Stimulated activated naive CD8-positive, alpha-beta T cell treated with anti-CD3 and anti-CD28 coated beads, Interleukin-15, Interleukin-2, amounts not matched to agents 100 ng/mL and 50 ng/mL, for 24 hours (primary cell): ENCODE measurements at regions not wholly inside any gene's neighbourhood (a gene's known extent, or its start where the extent isn't known, plus 50 kb on each side); places are given as distances from the start of the nearest gene placed in this dataset.
"Not testable (repeated sequence)": the region's sequence is repeated elsewhere in the genome, so short reads cannot be mapped to it uniquely, and the experiment has no call there.

ENCODE experiments used
- H3K27ac Mint-ChIP-seq: one replicate; pipeline ENCODE4 v1.8.0; 2021; ENCODE audit warnings: mild to moderate bottlenecking, mixed read lengths
- H3K27me3 Mint-ChIP-seq: one replicate; pipeline ENCODE4 v1.8.0; 2021; ENCODE audit warnings: mixed read lengths
- H3K36me3 Mint-ChIP-seq: one replicate; pipeline ENCODE4 v1.8.0; 2021; ENCODE audit warnings: low read depth, mixed read lengths
- H3K4me1 Mint-ChIP-seq: one replicate; pipeline ENCODE4 v1.8.0; 2021; ENCODE audit warnings: low read depth, mixed read lengths
- H3K4me3 Mint-ChIP-seq: one replicate; pipeline ENCODE4 v1.8.0; 2021; ENCODE audit warnings: mild to moderate bottlenecking, mixed read lengths
- H3K9me3 Mint-ChIP-seq: one replicate; pipeline ENCODE4 v1.8.0; 2021; ENCODE audit warnings: mixed read lengths

DNA sequence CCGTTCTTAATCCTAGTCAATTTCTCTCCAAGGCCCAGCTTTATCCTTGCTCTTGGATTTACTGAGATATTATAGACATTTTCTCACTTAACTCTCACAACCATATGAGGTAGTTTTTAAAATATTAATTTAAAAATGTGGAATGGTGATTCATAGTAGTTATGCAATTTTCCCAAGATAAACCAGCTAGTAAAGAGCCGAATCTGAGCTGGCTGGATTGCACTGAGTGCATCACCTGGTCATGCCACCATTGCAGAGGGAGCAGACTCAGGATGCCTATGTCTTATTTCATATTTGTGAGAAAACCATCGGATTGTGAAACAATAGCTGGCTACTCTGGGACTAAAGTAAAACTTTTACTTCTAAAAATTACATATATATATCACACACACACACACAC lies 494.0 kb downstream of the KCNT2 start:
- H3K27me3 Mint-ChIP-seq = no peaks in the 10 kb centered on the region
- H3K36me3 Mint-ChIP-seq = no peaks in the 10 kb centered on the region
- no peaks in the 10 kb centered on the region for H3K9me3 Mint-ChIP-seq
- no peaks in the 10 kb centered on the region for H3K4me1 Mint-ChIP-seq
- no peak overlapping the region for H3K4me3 Mint-ChIP-seq
- H3K27ac Mint-ChIP-seq = no peak overlapping the region

DNA sequence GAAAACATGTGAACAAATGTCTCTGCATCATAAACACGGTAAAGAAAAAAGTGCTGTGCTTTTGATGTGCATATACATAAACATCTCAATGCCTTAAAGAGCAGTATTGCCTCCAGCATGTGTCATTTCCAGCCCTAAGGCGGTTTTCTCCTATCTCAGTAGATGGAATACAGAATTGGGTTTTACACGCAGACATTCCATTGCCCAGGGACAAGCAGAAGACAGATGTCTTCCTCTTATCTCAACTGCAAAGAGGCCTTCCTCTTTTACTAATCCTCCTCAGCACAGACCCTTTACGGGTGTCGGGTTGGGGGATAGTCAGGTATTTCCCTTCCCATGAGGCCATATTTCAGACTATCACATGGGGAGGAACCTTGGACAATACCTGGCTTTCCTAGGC lies 499.2 kb downstream of the KCNT2 start:
- not testable (repeated sequence) for H3K27me3 Mint-ChIP-seq, H3K4me3 Mint-ChIP-seq, H3K27ac Mint-ChIP-seq, H3K9me3 Mint-ChIP-seq, H3K4me1 Mint-ChIP-seq, H3K36me3 Mint-ChIP-seq

DNA sequence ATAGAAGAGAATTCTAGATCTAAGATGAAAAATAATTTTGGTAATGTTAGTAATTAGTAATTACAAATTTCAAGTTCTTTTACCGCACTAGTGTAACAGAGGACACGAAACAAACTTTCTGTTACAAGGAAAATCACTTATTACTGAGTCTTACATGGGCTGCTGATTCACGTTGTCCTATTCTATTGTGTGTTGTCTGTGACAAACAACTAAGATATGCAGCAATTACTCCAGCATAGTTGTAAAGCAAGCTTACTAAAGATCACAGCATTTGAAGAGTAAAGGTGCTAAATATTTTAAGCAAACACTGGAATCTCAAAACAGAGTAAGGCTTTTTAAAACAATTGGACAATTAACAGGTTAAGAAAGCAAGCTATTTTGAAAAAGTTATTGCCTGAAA lies 502.3 kb downstream of the KCNT2 start:
- no peak overlapping the region for H3K4me3 Mint-ChIP-seq
- peaks cover 17% of the 10 kb centered on the region for H3K9me3 Mint-ChIP-seq
- H3K4me1 Mint-ChIP-seq = no peaks in the 10 kb centered on the region
- no peak overlapping the region for H3K27ac Mint-ChIP-seq
- H3K36me3 Mint-ChIP-seq = no peaks in the 10 kb centered on the region
- no peaks in the 10 kb centered on the region for H3K27me3 Mint-ChIP-seq

DNA sequence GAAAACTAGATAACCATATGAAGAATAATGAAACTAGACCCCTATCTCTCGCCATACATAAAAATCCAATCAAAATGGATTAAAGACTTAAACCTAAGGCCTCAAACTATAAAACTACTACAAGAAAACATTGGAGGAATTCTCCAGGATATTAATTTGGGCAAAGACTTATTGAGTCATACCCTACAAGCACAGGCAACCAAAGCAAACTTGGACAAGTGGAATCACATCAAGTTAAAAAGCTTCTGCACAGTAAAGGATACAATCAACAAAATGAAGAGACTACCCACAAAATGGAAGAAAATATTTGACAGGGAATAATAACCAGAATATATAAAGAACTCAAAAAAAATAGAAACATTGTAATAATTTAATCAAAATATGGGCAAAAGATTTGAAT lies 505.4 kb downstream of the KCNT2 start:
- no peaks in the 10 kb centered on the region for H3K4me1 Mint-ChIP-seq
- no peaks in the 10 kb centered on the region for H3K27me3 Mint-ChIP-seq
- H3K27ac Mint-ChIP-seq = no peak overlapping the region
- no peak overlapping the region for H3K4me3 Mint-ChIP-seq
- peaks cover 17% of the 10 kb centered on the region for H3K9me3 Mint-ChIP-seq
- H3K36me3 Mint-ChIP-seq = no peaks in the 10 kb centered on the region

DNA sequence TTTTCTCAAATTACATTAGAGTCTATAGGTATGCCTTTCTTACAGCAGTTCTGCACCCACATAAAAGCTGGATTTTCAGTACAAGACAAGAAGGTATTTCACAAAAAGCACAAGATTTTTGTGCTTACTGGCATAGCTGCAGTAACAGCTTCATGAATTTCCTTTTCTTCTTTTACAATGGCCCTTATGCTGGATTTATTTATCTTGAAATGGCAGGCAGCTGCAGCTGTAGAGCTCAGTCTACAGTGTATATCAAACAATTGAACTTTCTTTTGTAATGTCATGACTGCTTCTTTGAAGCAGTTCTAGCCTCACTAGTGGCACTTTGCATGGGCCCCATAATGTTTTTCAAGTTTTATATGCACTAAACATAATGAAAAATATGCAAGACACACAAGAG lies 510.2 kb downstream of the KCNT2 start:
- H3K27ac Mint-ChIP-seq = no peak overlapping the region
- no peak overlapping the region for H3K4me3 Mint-ChIP-seq
- H3K9me3 Mint-ChIP-seq = peaks cover 5% of the 10 kb centered on the region
- no peaks in the 10 kb centered on the region for H3K4me1 Mint-ChIP-seq
- H3K27me3 Mint-ChIP-seq = no peaks in the 10 kb centered on the region
- H3K36me3 Mint-ChIP-seq = no peaks in the 10 kb centered on the region

DNA sequence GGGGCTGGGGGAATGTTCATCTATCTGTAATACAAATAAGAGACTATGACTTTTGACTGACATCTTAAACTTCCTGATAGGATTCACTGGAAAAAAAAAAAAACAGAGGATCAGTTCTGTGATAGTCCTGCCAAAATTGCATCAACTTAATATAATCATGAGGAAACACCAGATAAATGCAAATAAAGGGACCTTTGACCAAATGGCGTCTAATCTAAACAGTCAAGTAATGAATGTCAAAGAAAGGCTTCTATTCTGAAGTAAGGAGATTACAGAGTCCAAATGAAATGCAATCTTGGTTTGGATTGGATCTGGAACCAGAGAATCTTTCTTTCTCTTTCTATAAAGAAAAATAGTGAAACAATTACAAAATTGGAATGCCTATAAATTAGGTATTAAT lies 513.4 kb downstream of the KCNT2 start:
- H3K4me1 Mint-ChIP-seq = no peaks in the 10 kb centered on the region
- H3K27me3 Mint-ChIP-seq = no peaks in the 10 kb centered on the region
- no peaks in the 10 kb centered on the region for H3K36me3 Mint-ChIP-seq
- H3K4me3 Mint-ChIP-seq = no peak overlapping the region
- no peak overlapping the region for H3K27ac Mint-ChIP-seq
- no peaks in the 10 kb centered on the region for H3K9me3 Mint-ChIP-seq

DNA sequence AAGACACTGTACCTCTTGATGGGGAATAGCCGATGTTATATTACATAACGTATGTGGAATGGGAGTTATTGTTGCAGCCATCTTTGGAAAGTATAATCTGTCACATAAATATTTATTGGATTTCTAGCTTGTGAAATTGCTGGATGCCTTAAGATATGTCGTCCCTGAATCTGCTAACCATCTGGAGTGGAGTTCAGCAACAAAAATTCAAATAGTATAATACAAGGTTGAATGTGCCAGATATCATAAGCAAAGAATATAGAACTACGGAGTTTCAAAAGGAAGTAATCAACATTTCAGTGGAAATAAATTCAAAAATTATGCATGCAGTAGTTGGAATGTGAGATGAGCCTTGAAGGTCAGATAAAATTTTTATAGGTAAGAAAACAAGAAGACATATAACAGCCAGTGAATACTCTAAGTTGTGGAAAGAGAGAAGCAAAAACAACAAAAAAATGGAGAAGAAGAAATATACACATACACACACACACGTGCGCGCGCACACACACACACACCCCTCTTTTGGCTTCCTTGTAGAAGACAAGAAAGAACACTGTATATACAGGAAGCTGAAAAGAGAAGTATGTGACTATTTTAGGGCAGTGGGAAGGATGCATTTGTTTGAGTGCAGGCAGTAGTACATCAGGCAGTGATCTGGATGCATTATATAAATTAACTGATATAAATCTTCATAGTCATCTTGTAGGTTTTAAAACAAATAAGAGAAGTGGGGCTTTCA lies 516.7 kb downstream of the KCNT2 start:
- H3K27ac Mint-ChIP-seq = no peak overlapping the region
- no peaks in the 10 kb centered on the region for H3K36me3 Mint-ChIP-seq
- H3K4me3 Mint-ChIP-seq = no peak overlapping the region
- H3K4me1 Mint-ChIP-seq = no peaks in the 10 kb centered on the region
- peaks cover 3% of the 10 kb centered on the region for H3K9me3 Mint-ChIP-seq
- no peaks in the 10 kb centered on the region for H3K27me3 Mint-ChIP-seq

DNA sequence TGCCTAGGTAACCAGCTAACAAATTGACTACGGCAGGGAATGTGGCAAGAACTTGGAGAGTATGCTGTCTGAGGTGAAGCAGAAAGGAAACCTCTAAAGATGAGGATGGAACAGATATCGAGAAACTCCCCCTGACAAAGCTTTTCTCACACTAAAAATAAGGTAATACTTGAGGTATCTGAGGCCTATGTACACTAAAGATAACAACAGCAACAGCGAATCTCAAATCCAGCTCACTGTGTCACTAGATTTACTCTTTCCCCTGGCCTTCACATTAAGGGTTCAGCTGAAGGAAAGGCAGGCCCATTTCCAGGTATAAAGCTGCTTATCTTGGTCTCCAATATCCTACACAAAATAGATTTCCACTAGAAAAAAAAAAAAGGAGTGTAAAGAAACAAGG lies 518.0 kb downstream of the KCNT2 start:
- no peaks in the 10 kb centered on the region for H3K27me3 Mint-ChIP-seq
- peaks cover 3% of the 10 kb centered on the region for H3K9me3 Mint-ChIP-seq
- H3K27ac Mint-ChIP-seq = no peak overlapping the region
- no peaks in the 10 kb centered on the region for H3K36me3 Mint-ChIP-seq
- no peaks in the 10 kb centered on the region for H3K4me1 Mint-ChIP-seq
- no peak overlapping the region for H3K4me3 Mint-ChIP-seq

DNA sequence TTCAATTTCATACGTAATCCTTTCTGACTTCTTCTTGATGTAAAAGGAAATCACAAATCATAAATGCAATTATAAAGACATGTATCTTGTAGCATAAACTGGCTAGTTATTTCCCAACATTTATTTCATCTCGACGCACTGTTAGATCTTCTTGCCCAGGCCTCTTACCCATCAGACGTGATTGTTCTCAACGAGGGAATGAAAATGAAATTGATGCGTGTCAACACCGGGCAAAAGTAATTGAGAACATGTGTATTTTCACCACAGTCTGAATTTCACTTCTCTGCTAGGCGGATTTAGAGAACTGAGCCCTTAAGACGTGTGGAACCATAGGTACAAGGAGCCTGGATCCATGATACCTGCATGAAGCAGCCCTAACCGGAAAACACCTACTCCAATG lies 519.7 kb downstream of the KCNT2 start:
- Mint-ChIP-seq H3K4me1 (no peaks in the 10 kb centered on the region), H3K27ac (no peak overlapping the region), H3K9me3 (peaks cover 3% of the 10 kb centered on the region), H3K4me3 (no peak overlapping the region), H3K27me3 (no peaks in the 10 kb centered on the region), H3K36me3 (no peaks in the 10 kb centered on the region)

DNA sequence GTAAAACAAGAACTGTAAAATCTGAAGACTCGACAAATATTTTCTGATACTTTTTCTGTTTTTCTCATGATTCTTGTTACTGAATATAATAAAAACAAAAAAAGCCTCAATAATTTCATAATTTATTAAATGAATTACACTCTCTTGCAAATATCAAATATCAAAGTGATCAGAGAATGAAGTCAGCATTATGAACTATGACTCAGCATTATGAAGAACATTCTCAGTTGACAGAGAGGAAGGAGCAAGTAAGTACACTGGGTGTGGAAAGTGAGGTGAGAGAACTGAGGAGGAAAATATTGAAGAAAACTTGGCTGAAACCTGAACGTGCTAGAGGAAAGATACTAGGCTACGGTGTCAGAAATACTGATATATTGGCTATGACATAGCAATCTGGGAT lies 529.5 kb downstream of the KCNT2 start:
- no peak overlapping the region for H3K27ac Mint-ChIP-seq
- peaks cover 3% of the 10 kb centered on the region for H3K9me3 Mint-ChIP-seq
- no peaks in the 10 kb centered on the region for H3K36me3 Mint-ChIP-seq
- no peaks in the 10 kb centered on the region for H3K4me1 Mint-ChIP-seq
- no peak overlapping the region for H3K4me3 Mint-ChIP-seq
- no peaks in the 10 kb centered on the region for H3K27me3 Mint-ChIP-seq

DNA sequence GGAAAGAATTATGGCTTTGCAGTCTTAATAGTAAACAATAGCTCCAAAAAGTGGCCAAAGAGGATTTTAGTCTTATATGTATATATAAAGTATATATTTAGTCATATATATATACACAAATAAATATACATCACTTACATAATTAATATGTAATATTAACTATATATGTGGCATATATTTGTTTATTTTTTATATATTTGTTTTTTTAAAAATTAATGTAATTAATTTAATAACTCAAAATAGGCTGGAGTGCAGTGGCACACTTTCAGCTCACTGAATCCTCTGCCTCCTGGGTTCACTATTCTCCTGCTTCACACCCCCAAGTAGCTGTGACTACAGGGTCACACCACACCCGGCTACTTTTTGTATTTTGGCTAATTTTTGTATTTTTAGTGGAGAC lies 532.6 kb downstream of the KCNT2 start:
- H3K27ac Mint-ChIP-seq = no peak overlapping the region
- H3K27me3 Mint-ChIP-seq = no peaks in the 10 kb centered on the region
- H3K4me3 Mint-ChIP-seq = no peak overlapping the region
- H3K36me3 Mint-ChIP-seq = no peaks in the 10 kb centered on the region
- H3K9me3 Mint-ChIP-seq = no peaks in the 10 kb centered on the region
- no peaks in the 10 kb centered on the region for H3K4me1 Mint-ChIP-seq

DNA sequence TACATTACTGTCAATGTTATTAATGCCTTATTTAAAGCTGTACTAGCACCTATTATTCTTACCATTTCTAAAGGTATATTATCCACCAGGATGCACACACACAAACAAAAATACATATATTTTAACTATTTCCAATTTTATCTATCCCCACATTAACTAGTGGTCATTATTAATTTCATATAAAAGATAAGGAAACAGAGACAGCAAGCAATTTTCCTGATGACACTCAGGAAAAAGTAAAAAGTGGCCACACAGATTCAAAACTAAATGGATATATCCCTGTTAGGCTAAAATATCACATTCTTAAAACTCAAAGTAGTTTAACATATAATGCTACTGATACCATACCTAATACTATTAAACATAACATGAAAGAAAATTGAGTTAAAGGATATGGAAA lies 534.1 kb downstream of the KCNT2 start:
- H3K9me3 Mint-ChIP-seq = peaks cover 3% of the 10 kb centered on the region
- H3K36me3 Mint-ChIP-seq = no peaks in the 10 kb centered on the region
- H3K27me3 Mint-ChIP-seq = no peaks in the 10 kb centered on the region
- no peak overlapping the region for H3K4me3 Mint-ChIP-seq
- no peaks in the 10 kb centered on the region for H3K4me1 Mint-ChIP-seq
- H3K27ac Mint-ChIP-seq = no peak overlapping the region

DNA sequence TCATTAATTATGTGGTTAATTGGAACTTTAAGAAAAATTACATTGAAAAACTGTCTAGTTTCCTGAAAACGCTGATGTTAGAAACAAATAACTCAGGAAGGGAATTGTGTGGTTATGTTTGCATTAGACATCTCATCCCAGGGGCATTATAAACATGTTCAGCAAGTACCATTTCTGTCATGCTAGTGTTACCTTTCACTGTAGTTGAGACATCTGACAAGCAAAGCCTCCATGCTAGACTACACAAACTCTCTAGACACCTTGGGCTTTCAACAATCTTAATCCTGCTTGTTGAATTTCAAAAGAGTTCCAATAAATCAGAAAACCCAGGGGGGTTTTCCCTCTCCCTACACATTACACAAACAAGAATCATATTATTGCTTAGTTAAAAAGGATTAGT lies 536.8 kb downstream of the KCNT2 start:
- Mint-ChIP-seq H3K9me3 (peaks cover 3% of the 10 kb centered on the region), H3K4me1 (no peaks in the 10 kb centered on the region), H3K27me3 (no peaks in the 10 kb centered on the region), H3K27ac (no peak overlapping the region), H3K4me3 (no peak overlapping the region), H3K36me3 (no peaks in the 10 kb centered on the region)

DNA sequence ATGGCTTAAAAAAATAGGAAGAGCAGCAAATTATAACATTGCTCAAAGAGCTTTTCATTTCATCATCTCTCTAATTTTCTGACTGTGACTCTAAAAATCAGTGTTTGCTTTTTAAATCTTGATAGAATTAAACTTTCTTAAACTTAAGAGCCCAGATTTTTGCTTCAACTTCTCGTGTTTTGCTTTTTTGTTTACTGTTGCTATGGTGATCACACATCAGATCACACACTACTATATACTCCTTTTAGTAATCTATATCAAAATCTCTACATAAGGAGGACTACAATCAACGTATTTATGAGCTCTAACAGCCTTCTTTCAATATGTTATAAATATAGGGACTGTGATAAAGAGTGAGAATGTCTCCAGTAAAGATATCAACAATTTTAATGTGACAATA lies 537.3 kb downstream of the KCNT2 start:
- no peak overlapping the region for H3K4me3 Mint-ChIP-seq
- H3K9me3 Mint-ChIP-seq = peaks cover 3% of the 10 kb centered on the region
- H3K27me3 Mint-ChIP-seq = no peaks in the 10 kb centered on the region
- no peak overlapping the region for H3K27ac Mint-ChIP-seq
- H3K36me3 Mint-ChIP-seq = no peaks in the 10 kb centered on the region
- no peaks in the 10 kb centered on the region for H3K4me1 Mint-ChIP-seq

DNA sequence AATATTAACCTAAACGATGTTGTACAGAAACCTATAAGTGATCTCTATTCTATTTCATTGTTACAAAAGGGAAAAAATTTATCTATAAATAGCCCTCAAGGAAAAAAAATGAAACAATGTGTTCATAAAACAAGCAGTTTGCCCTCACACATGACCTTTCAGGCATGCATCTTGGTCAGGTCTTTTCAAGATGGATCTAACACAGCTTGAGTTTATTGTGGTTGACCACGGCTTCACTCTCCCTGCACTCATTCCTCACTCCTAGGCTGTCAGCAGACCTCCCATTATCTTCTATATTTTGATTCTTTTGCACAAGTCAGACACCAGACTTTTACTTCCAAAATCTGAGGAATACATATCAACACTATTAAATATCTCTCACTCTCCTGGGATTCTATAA lies 544.3 kb downstream of the KCNT2 start:
- Mint-ChIP-seq H3K4me3 (no peak overlapping the region), H3K4me1 (no peaks in the 10 kb centered on the region), H3K36me3 (no peaks in the 10 kb centered on the region), H3K9me3 (peaks cover 4% of the 10 kb centered on the region), H3K27ac (no peak overlapping the region), H3K27me3 (no peaks in the 10 kb centered on the region)

DNA sequence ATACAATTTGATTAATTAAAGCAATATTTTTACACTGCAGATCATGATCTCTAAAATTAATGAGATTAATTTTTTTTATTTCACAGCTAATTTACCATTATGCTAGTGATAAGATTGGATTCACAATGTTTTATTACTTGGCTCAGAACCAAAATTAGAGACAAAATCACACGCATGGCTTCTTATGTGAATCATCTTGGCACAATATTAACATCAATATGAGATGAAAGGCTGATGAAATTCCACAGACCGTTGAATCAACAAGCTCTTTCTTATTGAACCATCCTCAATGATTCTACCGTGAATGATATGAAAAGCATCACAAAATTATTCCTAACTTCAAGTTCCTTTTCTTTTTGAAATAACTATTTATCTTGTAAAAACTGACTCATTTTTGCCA lies 544.9 kb downstream of the KCNT2 start:
- Mint-ChIP-seq H3K4me1 (no peaks in the 10 kb centered on the region), H3K27me3 (no peaks in the 10 kb centered on the region), H3K36me3 (no peaks in the 10 kb centered on the region), H3K9me3 (peaks cover 4% of the 10 kb centered on the region), H3K27ac (no peak overlapping the region), H3K4me3 (no peak overlapping the region)
